COLO829 (cell line): ENCODE measurements at regions not wholly inside any gene's neighbourhood (a gene's known extent, or its start where the extent isn't known, plus 50 kb on each side); places are given as distances from the start of the nearest gene placed in this dataset.

ENCODE experiments used
- DNase-seq: peaks from one replicate; pipeline ENCODE4 v3.0.0; 2012; ENCODE audit warnings: low spot score

DNA sequence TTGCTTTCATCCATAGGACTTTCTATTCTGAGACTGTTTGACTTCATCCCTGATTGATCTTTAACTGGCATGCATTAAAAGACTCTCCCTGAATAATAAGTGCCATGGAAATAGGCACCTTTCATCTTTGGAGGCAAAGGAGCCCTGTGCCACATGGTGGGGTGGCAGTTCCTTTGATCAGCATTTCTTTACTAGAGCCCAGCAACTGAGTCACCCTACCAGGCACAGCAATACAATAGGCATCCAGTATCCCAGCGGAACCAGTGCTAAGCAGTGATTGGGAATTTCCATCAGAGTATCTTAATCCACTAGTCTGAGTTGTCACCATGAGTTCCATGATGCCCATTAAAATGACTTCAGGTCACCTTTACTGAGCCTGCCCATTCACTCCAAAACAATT, 476.1 kb upstream of the MPDZ start:
- DNase-seq = no peak

DNA sequence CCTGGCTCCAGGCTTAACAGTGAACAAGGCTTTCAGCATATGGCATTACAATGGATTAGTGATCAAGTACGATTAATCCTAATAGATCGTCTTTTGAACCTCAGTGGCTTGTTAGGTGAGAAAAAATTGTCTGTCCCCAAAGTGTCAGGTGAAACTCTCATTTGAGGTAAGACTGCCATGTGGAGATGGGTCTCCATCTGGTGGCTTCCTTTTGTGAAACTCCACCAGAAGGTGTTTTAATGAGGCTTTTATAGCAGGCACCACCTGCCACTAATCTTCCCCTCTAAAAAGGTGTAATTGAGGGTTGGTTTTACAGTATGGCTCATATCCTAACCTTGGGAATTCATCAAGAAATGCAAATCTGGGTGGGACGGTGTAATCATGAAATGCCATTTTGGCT, 471.1 kb upstream of the MPDZ start:
- DNase-seq = no peak

DNA sequence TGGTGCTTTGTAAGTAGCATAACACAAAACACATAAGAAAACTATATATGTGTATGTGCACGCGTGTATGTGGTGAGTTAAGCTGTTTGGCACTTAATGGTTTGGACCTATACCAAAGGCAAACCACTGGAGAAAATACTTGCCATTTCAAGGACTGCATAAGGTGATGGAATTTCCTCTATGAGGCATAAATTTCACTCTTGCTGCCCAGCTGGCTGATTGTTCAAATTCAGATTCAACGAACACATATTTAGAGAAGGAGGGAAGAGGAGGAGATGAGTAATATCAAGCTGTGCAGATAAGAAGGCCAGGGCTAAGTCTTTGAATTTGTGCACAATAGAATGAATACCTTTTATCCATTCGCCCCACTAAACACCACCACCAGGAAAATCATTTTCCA, 470.6 kb upstream of the MPDZ start:
- no peak for DNase-seq

DNA sequence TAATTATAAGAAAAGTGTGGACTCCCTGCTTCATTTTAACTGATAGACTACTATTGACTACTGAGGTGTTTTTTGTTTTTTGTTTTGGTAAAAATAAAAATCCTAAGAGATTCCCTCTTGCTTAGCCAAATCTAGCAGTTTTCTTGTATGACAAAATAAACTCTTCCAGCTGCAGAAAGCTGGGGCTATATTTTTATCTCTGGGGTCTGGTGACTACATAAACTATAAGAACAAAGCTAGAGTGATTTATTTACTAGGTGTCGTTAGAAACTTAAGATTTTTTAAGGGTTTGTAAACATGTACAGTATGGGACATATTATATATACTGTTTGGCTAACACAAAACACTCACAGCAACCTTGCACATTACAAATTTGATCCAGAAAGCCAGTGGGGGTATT, 467.4 kb upstream of the MPDZ start:
- DNase-seq = no peak

DNA sequence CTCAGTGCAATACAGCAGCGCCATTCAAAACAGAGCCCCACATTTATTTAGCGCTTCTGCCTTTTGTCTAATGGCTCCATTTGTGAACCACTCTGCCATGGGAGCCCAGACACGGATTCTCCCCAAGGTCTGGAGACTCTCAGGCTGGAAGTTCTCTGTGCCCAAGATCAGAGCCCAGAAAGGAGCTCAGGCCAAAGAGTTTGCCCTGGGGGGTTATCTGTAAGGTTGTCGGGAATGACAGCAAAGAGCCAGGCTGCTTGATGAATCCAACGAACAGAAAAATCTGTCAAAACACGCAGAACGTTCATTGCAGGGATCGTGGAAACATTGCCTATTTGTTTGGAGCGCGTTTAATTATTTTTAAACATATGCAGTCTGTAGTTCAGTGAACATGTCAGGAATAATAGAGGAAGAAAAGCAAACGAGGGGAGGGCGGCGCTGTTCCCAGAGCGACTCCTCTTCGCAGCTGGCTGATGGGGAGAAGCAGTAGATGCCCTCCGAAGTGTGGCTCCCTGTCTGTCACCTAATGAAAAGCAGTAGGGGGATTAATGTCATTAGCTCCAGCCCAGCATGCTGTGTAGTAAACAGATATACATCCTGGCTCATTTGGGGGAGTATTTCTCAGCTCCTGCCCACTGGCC, 464.9 kb upstream of the MPDZ start:
- DNase-seq = no peak

DNA sequence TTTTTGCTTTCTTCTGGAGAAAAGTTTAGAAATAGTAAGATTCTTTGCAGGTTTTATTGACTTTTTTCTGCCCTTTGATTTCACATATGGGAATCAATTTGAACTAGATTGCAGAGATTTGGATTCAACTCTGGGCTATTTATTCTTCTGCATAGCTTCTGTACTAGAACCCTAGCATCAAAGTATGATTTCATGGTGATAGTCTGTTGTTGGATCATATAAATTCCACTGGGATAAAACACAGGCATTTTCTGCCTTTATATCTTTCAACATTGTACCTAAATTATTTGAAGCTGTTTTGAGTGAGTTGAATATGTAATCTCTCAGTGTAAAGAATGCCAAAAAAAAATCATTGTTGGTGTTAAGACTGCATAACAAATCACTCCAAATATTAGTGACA, 458.4 kb upstream of the MPDZ start:
- DNase-seq = no peak

DNA sequence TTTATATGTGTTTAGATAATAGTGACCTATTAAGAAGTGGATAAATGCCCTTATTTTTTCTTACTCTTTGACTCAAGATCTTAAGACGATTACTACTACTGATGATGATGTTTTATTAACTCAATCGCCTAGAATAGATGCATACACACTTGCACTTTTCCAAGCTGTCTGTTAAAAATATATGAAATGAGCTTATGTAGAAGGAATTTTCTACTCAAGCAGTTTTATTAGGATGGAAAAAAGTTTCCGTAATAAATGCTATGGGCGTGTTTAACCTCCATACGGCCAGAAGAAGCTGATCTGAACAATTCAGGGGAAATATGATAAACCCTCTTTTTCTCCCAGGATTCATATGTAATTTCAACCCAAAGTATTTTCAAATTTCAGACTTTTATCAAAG, 455.7 kb upstream of the MPDZ start:
- DNase-seq = no peak

DNA sequence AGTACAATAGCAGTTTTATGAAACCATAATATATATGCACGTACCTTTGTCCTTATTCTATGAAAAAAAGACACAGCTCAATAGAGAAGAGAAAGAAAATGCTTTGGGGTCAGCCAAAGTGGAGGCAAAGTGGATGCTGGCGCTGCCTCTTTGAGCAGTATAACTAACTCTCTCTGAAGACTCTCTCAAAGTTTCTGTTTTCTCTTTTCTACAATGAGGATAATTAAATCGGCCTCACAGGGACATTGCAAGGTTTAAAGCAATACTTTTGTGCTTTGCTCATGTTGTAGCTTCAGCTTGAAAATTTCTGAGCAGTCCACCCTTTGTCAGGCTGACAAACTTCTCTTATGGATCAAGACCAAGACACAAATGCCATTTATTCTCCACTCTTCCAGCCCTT, 455.1 kb upstream of the MPDZ start:
- DNase-seq = no peak

DNA sequence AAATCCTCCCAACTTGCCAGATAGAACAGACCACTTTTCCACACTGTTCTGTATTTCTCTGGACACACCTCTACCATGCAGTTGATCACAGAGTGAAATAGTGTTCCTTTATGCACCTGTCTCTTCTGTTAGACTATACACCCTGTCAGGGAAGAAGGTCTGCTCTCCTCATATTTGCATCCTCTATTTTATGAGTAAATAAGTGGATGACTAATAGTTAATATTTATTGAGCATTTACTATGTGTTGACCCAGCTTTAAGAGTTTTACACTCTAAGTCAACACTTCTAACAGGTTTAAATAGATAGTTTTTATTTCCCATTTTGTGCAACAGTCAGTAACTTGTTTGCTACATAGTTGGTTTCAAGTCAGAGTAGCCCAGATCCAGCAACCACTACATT, 452.8 kb upstream of the MPDZ start:
- DNase-seq = no peak

DNA sequence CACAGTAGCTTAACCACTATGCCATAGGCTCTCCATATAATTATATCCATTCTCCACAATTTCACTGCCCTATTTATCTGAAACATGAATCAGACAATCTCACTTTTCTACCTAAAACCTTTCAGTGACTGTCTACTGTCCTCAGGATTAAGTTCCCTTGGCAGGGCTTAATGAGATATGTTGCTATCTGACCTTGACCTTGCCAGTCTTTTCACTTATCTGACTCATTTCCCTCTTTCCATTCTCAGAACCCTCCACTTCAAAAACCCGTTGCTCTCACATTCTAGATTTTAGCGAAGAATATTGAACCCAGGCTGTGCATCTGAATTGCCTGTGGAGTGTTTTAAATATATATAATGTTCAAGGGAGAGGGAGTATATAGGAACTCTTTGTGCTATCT, 452.1 kb upstream of the MPDZ start:
- DNase-seq = no peak

DNA sequence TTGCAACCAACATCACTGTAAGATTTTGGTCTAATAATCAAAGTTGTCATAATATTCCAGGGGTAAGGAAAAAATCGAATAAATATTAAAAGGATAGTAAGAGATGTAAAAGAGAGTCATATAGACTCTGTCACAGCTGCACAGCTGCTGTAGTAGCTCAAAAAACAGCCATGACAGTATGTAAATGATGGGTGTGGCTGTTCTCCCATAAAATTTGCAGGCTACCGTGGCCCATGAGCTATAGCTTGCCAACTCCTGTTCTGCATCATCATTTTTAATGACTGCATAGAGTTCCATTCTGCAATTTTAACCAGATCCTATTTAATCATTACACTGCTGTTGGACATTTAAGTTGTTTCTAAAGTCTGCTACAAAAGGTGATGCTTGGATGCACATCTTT, 450.5 kb upstream of the MPDZ start:
- no peak for DNase-seq

DNA sequence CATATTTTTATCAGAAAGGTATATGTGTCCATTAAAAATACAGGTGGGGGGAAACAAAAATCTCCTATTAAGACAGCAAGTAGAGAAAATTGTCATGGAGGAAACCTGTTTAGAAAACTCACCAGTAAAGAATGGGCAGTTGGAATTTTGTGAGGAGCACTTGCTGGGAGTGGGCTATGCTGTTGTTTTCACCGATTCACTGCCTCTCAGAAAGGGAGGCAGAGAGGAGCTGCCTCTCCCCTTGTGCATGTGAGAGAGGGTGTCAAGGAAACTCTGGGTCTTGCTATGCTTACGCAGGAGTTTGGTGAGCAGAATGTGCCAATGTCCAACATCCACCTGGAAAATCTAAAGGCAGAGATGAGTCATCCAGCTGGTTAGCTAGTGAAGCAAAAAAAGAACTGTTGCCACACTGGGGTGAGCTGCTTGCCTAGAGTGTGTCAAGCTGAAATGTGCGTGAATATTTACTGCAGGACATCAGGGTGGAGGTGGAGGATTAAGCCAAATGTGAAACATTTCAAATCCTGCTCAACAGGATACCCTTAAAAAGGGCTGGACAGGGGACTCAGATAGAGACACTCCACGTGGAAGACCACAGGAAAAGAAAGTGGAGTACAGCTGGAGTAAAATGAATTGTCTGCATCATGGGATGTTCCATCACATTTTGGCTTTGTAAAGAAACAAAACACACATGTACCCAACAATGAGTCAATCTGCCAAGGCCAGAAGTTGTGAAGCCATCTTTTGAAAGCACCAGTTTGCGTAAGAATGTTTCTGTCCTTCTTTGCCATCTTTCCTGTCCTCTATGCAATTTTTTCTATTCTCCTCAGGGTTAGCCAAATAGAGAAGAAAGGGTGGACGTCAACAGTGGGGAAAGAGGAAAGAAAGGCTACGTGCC, 449.7 kb upstream of the MPDZ start:
- no peak for DNase-seq

DNA sequence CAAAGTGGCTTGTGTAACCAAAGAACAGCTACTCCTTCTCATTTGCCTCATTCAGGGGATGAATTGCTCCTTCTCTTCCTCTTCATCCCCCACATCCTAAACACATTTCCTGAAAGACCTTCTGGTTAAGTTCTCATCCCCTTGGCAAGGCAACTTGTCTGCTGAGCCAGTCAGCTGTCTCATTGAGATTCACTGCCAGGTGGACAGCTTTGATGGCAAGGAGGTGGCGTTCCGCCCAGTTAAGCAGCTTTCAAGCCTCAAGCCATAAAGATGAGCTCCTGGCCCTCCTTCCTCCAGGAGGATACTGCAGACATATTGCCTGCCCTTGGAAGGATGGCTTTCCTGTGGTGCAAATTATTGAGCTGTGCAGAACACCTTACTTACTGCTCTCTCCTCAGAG, 448.6 kb upstream of the MPDZ start:
- DNase-seq = no peak

DNA sequence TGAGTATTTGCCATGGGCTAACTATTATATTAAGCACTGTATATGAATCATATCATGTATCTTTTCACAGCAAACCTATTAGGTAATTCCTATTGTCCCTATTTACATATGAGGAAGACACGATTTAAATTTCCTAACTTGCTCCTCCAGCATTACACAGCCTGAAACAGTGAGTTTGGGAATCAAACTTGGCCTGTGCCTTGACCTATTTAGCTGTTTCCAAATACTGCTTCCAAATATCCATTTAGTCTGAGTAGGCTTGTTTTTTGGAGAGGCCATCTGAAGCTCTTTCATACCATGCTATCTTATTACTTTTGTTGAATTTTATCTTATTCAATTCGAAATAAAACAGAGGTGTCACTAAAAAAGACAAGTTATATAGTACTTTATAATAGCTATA, 447.3 kb upstream of the MPDZ start:
- DNase-seq = no peak

DNA sequence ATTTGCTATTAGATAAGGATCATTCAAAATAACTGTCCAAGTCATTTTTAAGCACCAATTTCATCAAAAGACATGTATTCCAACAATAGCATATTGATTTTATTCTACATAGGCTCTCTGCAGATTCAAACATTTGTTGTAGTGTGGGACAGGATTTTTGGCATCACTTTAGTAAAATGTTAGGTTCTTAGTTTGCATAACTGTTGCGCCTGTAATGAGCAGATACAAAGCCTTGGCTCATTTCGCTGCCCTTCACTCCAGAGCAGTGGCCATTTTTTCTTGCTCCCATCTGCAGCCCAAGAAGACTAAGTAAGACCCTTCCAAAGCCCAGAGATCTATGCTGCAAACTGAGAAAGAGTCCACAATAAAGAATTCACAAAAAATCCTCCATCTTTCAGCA, 446.0 kb upstream of the MPDZ start:
- no peak for DNase-seq

DNA sequence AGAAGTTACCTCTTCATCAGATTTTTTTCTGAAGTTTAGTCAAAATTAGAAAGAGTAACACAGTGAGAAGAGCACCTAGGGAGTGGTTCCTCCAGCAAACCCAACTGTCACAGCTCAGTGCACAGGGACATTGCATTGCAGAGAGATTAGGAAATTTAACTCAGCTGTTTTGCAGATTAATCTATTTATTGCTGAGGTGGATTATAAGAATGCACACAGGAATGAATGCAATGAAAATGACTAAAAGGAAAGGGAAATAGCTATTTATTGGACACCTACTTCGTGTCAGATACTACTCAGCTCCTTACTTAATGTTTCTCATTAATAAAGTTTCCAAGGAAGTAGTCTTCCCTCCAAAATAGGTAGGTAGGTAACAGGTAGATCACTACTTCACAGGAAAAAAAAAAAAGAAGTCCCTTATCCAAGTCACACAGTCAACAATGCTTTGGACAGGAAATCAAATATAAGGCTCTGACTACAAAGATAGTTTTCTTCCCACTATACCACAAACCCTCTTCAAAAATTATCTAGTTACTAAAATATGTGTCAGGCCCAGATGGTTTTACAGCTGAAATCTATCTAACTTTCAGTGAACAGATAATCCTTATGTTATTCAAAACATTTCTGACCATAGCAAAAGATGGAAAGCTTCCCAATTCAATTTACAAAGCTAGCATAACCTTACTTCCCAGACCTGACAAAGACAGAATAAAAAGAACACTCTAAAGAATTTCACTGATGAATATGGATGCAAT, 442.2 kb upstream of the MPDZ start:
- no peak for DNase-seq

DNA sequence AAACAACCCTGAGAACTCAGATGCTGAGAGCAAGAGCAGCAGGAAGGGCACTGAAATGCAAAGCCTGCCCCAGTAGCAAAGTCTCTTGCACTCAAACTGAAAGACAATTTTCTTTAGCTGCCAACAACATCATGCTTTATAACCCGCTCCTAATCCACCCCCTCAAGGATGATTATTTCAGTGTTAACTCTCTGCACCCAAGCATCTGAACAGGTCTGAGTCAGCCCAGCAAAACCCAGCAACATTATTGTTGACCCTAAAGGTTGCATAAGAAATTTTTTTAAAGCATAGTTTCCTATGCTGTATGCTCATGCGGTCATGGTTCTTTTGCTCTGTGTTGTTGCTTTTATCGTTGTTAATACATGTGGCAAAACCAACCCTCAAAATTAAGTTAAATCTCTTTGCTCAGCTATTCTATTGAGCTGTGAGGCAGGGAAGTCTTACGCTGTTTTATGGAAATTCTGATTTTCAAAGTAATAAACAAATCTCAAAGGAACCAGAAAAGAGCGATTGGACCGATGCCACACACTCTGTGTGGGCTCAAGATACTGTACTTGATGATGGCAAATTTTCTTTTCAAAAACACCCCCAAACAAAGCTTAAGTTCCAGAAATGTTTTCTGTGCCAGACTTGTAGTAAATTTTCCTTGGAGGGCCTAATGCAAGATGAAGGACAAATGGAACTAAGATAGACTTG, 440.6 kb upstream of the MPDZ start:
- DNase-seq = no peak

DNA sequence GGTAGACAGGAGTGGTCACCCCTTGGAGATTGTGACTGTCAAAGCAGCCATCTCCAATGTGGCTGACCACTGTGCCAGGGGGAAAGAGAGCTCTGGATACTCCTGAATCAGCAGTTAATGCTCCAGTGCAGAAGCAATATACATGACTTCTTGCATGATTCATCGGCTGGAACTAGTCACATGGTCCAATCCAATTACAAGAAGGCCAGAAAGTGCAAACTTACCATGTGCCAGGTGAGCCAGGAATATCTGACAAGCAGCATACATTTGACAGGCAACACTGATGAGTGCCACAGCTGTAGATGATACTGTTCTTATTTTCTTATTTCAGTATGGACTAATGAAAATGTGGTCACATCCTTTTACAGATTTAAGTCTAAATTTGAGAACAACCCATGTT, 440.0 kb upstream of the MPDZ start:
- no peak for DNase-seq

DNA sequence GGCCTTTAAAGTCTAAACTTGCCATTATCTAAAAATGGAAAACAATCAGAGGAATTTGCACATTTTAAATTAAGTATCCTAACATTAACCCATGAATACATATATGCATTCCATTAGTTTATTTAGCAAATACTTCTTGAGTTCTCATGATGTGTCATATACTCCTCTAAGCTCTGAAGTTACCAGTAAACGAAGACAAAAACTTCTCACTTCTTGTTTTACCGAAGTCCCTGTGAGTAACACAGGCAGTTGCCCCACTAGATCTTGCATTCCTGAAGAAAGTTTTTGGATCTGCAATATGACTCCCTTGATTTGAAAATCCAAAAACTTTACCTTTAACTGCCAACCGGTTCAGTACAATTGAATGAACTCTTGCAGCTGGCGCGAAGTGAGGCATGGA, 439.0 kb upstream of the MPDZ start:
- DNase-seq = no peak

DNA sequence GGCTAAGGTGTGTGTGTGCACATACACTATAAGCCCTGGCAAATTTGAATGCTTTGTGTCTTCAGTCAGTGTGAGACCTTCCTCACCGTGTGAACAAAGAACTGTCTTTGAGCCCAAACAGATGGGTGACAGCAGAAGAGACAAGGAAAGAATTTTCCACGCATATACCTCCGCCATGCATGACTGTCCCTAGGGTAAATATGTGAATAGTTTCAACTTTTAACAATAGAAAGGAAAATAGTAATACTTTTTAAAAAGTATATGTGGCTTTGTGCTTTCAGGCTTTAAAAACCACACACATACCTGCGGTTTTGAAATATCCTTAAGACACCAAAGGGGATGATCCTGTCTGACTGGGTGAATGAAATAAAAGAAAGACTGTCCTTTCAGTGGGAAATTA, 438.6 kb upstream of the MPDZ start:
- no peak for DNase-seq

DNA sequence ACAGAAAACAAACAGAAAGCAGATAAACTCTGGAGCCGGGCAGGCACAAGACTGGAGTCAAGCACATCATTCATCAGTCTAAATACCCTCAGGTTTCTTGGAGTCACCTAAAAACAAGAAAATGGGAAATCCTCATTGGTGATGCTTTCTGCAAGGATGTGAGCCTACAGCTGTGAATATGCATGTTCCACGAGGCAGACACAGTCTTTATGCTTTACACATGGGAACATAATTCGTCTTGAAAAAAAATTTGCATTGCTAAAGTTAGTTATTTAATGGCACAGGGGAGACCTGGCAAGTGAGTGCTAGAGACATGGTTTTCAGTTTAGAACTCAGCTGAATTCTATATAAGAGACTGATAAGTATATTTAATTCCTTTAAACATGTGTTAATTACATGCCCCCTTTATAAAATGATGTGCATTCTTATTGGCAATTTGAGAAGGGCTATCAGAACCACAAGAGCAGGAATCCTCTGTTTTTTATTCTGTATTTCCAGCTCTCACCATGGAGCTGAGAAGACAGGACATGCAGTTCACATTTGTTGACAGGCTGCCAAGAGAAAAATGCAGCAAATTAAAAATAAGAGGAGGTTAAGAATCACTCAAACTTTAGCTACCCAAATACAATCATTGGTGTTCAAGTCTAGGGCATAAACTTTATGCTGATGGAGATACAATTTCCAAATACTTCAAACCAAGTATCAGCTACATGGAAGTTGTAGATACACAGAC, 438.0 kb upstream of the MPDZ start:
- DNase-seq = no peak
